ENCODE measurements at regions not wholly inside any gene's neighbourhood (a gene's known extent, or its start where the extent isn't known, plus 50 kb on each side); places are given as distances from the start of the nearest gene placed in this dataset.

GRCh38 chr5:135671052-135671705, 92.4 kb upstream of the CXCL14 start:
- Histone ChIP-seq H3K4me3 (ENCODE audit: extremely low read depth in 1 of 4, insufficient read depth in 2 of 4, low read depth in 3 of 4, low read length in 4 of 4) (no peak overlapping the region), H3K4me1 (replicated peaks in 1 of 4; ENCODE audit: control insufficient read depth in 3 of 4, insufficient read depth in 4 of 4, low read length in 3 of 4) (no peaks in the 10 kb centered on the region), H4K91ac (replicated peaks; ENCODE audit: insufficient read length, low read length) (no peak overlapping the region), H3K23ac (ENCODE audit: insufficient read length) (no peak overlapping the region), H2AFZ (ENCODE audit: low read length) (no peak overlapping the region), H3K27me3 (replicated peaks in 1 of 4; ENCODE audit: control insufficient read depth in 3 of 4, extremely low read depth in 1 of 4, insufficient read depth in 3 of 4, low read length in 3 of 4) (no peaks in the 10 kb centered on the region), H3K23me2 (ENCODE audit: low read depth, low read length) (no peaks in the 10 kb centered on the region), H3K56ac (replicated peaks; ENCODE audit: insufficient read length, low read depth, low read length) (no peak overlapping the region), H2BK15ac (ENCODE audit: low read length) (no peak overlapping the region), H2BK120ac (replicated peaks; ENCODE audit: low read depth, low read length) (no peak overlapping the region), H2BK5ac (ENCODE audit: low read depth, low read length) (no peak overlapping the region), H4K8ac (ENCODE audit: extremely low read depth, insufficient read depth, low read length) (no peak overlapping the region), H3K9me3 (ENCODE audit: insufficient read depth in 2 of 2, low read depth in 1 of 2, low read length in 1 of 2) (no peaks in the 10 kb centered on the region), H2AK5ac (ENCODE audit: low read depth, low read length) (no peak overlapping the region), H2BK12ac (ENCODE audit: low read depth, low read length) (no peak overlapping the region), H3K4ac (replicated peaks; ENCODE audit: insufficient read length, low read depth, low read length) (no peak overlapping the region), H3K36me3 (ENCODE audit: control insufficient read depth in 2 of 4, insufficient read depth in 4 of 4, low read length in 3 of 4) (no peaks in the 10 kb centered on the region), H2BK20ac (ENCODE audit: low read length) (no peak overlapping the region), H3K18ac (ENCODE audit: extremely low read depth, low read length) (no peak overlapping the region), H3K79me1 (ENCODE audit: low read depth, low read length) (no peaks in the 10 kb centered on the region), H4K20me1 (replicated peaks in 1 of 2; ENCODE audit: control insufficient read depth in 1 of 2, insufficient read depth in 2 of 2, low read length in 2 of 2) (no peaks in the 10 kb centered on the region), H3K9ac (replicated peaks in 1 of 4; ENCODE audit: extremely low read depth in 1 of 4, low read depth in 3 of 4, low read length in 3 of 4) (no peak overlapping the region), H4K5ac (ENCODE audit: insufficient read length, low read depth, low read length) (no peak overlapping the region), H3K14ac (ENCODE audit: insufficient read length) (no peak overlapping the region), H3K4me2 (ENCODE audit: insufficient read depth in 1 of 2, low read depth in 2 of 2, low read length in 2 of 2) (no peak overlapping the region), H3K79me2 (ENCODE audit: control insufficient read depth in 1 of 2, insufficient read depth in 2 of 2, low read length in 2 of 2) (no peaks in the 10 kb centered on the region), H3K27ac (ENCODE audit: low read depth, low read length) (no peak overlapping the region)
- no peak for DNase-seq (ENCODE audit: low read depth in 1 of 2, low spot score in 2 of 2)
- WGBS, 2 experiments (ENCODE audit: extremely low coverage in 1 of 2, insufficient coverage in 1 of 2, insufficient read length in 1 of 2, insufficient replicate concordance in 2 of 2, low coverage in 1 of 2, low lambda C conversion rate in 2 of 2, missing lambda C conversion rate in 1 of 2): 87% methylated on average over 5 of the region's 5 CpGs; no CpG with 5 or more reads in 1 of the 2 experiments
- ChIA-PET CTCF (ENCODE audit: partially characterized antibody) (interaction anchor here (1.3 to 3.2 kb wide), 3 partner anchors 10 to 58 kb away, joined by 4 to 12 read pairs (median 4); no protein-coding TSS in a partner anchor), POLR2A (ENCODE audit: partially characterized antibody) (no interaction called here)
- TF ChIP-seq ZNF274 (IDR thresholded peaks at IDR 0.05; ENCODE audit: borderline replicate concordance, extremely low read depth, low read length): no peak
- TF ChIP-seq SRF (IDR thresholded peaks at IDR 0.05; ENCODE audit: low read depth, low read length): no peak
- TF ChIP-seq, protein P1, sequence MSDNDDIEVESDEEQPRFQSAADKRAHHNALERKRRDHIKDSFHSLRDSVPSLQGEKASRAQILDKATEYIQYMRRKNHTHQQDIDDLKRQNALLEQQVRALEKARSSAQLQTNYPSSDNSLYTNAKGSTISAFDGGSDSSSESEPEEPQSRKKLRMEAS (IDR thresholded peaks at IDR 0.05): no peak
- TF ChIP-seq, protein P2, sequence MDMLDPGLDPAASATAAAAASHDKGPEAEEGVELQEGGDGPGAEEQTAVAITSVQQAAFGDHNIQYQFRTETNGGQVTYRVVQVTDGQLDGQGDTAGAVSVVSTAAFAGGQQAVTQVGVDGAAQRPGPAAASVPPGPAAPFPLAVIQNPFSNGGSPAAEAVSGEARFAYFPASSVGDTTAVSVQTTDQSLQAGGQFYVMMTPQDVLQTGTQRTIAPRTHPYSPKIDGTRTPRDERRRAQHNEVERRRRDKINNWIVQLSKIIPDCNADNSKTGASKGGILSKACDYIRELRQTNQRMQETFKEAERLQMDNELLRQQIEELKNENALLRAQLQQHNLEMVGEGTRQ (IDR thresholded peaks at IDR 0.05; ENCODE audit: low read length): no peak
- TF ChIP-seq CTBP2 (IDR thresholded peaks at IDR 0.05; ENCODE audit: borderline replicate concordance, insufficient read depth, insufficient read length, low read length): no peak
- TF ChIP-seq MAFK (IDR thresholded peaks at IDR 0.05; ENCODE audit: low read depth, low read length): no peak
- TF ChIP-seq TCF12 (IDR thresholded peaks at IDR 0.05; ENCODE audit: low read depth, low read length): no peak
- TF ChIP-seq NRF1 (IDR thresholded peaks at IDR 0.05; ENCODE audit: low read depth, low read length): no peak
- no peak for FAIRE-seq

Measured in H1 (cell line).